Nephron progenitor cell (in vitro differentiated cells): ENCODE measurements at regions not wholly inside any gene's neighbourhood (a gene's known extent, or its start where the extent isn't known, plus 50 kb on each side); places are given as distances from the start of the nearest gene placed in this dataset.
A peak's percentile ranks its signal among the peaks of the same experiment; 100 is the strongest.

Experiments
- DNase-seq: peaks from one replicate; pipeline ENCODE4 v3.0.0; 2021
- H3K27ac Mint-ChIP-seq: 2 replicates; pipeline ENCODE4 v1.8.0; 2021; ENCODE audit warnings: mild to moderate bottlenecking, moderate library complexity, mixed read lengths
- H3K27me3 Mint-ChIP-seq: 2 replicates; pipeline ENCODE4 v1.8.0; 2021; ENCODE audit warnings: mild to moderate bottlenecking, low read depth, mixed read lengths; ENCODE audit not compliant: poor library complexity
- H3K36me3 Mint-ChIP-seq: 2 replicates; pipeline ENCODE4 v1.8.0; 2021; ENCODE audit warnings: low read depth, mixed read lengths
- H3K4me1 Mint-ChIP-seq: 2 replicates; pipeline ENCODE4 v1.8.0; 2021; ENCODE audit warnings: mixed read lengths
- H3K4me3 Mint-ChIP-seq: 2 replicates; pipeline ENCODE4 v1.8.0; 2021; ENCODE audit warnings: mild to moderate bottlenecking, moderate library complexity, mixed read lengths
- H3K9me3 Mint-ChIP-seq: 2 replicates; pipeline ENCODE4 v1.8.0; 2021; ENCODE audit warnings: mild to moderate bottlenecking, moderate library complexity, mixed read lengths
- TF ChIP-seq, protein P1 (sequence below): fragments of 200-600 bp; sonication (generic); IDR thresholded peaks from 2 replicates; pipeline ENCODE4 v1.5.0; 2021; ENCODE audit warnings: antibody characterized with exemption

GRCh38 chr9:134591573-134591981 lies 50.0 kb upstream of the COL5A1 start:
- DNase-seq: no peak
- Mint-ChIP-seq H3K27ac (peak overlapping the region; percentile 60), H3K36me3 (no peaks in the 10 kb centered on the region), H3K4me3 (no peak overlapping the region), H3K9me3 (no peaks in the 10 kb centered on the region), H3K4me1 (peaks cover 44% of the 10 kb centered on the region), H3K27me3 (peaks cover 3% of the 10 kb centered on the region)
- TF ChIP-seq, protein P1, sequence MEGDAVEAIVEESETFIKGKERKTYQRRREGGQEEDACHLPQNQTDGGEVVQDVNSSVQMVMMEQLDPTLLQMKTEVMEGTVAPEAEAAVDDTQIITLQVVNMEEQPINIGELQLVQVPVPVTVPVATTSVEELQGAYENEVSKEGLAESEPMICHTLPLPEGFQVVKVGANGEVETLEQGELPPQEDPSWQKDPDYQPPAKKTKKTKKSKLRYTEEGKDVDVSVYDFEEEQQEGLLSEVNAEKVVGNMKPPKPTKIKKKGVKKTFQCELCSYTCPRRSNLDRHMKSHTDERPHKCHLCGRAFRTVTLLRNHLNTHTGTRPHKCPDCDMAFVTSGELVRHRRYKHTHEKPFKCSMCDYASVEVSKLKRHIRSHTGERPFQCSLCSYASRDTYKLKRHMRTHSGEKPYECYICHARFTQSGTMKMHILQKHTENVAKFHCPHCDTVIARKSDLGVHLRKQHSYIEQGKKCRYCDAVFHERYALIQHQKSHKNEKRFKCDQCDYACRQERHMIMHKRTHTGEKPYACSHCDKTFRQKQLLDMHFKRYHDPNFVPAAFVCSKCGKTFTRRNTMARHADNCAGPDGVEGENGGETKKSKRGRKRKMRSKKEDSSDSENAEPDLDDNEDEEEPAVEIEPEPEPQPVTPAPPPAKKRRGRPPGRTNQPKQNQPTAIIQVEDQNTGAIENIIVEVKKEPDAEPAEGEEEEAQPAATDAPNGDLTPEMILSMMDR: no peak
